ENCODE measurements at regions not wholly inside any gene's neighbourhood (a gene's known extent, or its start where the extent isn't known, plus 50 kb on each side); places are given as distances from the start of the nearest gene placed in this dataset.
"Not testable (repeated sequence)": the region's sequence is repeated elsewhere in the genome, so short reads cannot be mapped to it uniquely, and the experiment has no call there.

GRCh38 chr9:3660936-3661335 lies 135.1 kb upstream of the RFX3 start:
- no peak for DNase-seq (ENCODE audit: low read depth in 4 of 4, low spot score in 2 of 4)

- no peak for DNase-seq (ENCODE audit: low read depth in 4 of 4, low spot score in 2 of 4)
These were observed 133.8 kb upstream of the RFX3 start for GRCh38 chr9:3659647-3660046.

- DNase-seq (ENCODE audit: low read depth in 4 of 4, low spot score in 2 of 4), result no peak
These were observed 133.2 kb upstream of the RFX3 start for GRCh38 chr9:3658964-3659363.

- no peak for DNase-seq (ENCODE audit: low read depth in 4 of 4, low spot score in 2 of 4)
These were observed 130.4 kb upstream of the RFX3 start for GRCh38 chr9:3656224-3656623.

- DNase-seq (ENCODE audit: low read depth in 4 of 4, low spot score in 2 of 4), result no peak
These were observed 125.3 kb upstream of the RFX3 start for GRCh38 chr9:3650994-3651622.

- no peak for DNase-seq (ENCODE audit: low read depth in 4 of 4, low spot score in 2 of 4)
These were observed 123.0 kb upstream of the RFX3 start for GRCh38 chr9:3648722-3649246.

- DNase-seq (ENCODE audit: low read depth in 4 of 4, low spot score in 2 of 4), result no peak
These were observed 122.5 kb upstream of the RFX3 start for GRCh38 chr9:3648266-3648665.

- no peak for DNase-seq (ENCODE audit: low read depth in 4 of 4, low spot score in 2 of 4)
These were observed 121.9 kb upstream of the RFX3 start for GRCh38 chr9:3647652-3648051.

- no peak for DNase-seq (ENCODE audit: low read depth in 4 of 4, low spot score in 2 of 4)
These were observed 120.4 kb upstream of the RFX3 start for GRCh38 chr9:3646226-3646625.

GRCh38 chr9:3642075-3642474 lies 116.3 kb upstream of the RFX3 start:
- not testable (repeated sequence) for DNase-seq (ENCODE audit: low read depth in 4 of 4, low spot score in 2 of 4)

GRCh38 chr9:3629495-3629894 lies 103.7 kb upstream of the RFX3 start:
- DNase-seq (ENCODE audit: low read depth in 4 of 4, low spot score in 2 of 4), result no peak

- DNase-seq (ENCODE audit: low read depth in 4 of 4, low spot score in 2 of 4), result no peak
These were observed 102.4 kb upstream of the RFX3 start for GRCh38 chr9:3628239-3628638.

GRCh38 chr9:3608011-3608410 lies 82.2 kb upstream of the RFX3 start:
- no peak for DNase-seq (ENCODE audit: low read depth in 4 of 4, low spot score in 2 of 4)

GRCh38 chr9:3600672-3601071 lies 74.9 kb upstream of the RFX3 start:
- no peak for DNase-seq (ENCODE audit: low read depth in 4 of 4, low spot score in 2 of 4)

- DNase-seq (ENCODE audit: low read depth in 4 of 4, low spot score in 2 of 4), result no peak
These were observed 72.0 kb upstream of the RFX3 start for GRCh38 chr9:3597792-3598191.

- no peak for DNase-seq (ENCODE audit: low read depth in 4 of 4, low spot score in 2 of 4)
These were observed 60.3 kb upstream of the RFX3 start for GRCh38 chr9:3586066-3586465.

- DNase-seq (ENCODE audit: low read depth in 4 of 4, low spot score in 2 of 4), result no peak
These were observed 59.8 kb upstream of the RFX3 start for GRCh38 chr9:3585606-3586005.

- no peak for DNase-seq (ENCODE audit: low read depth in 4 of 4, low spot score in 2 of 4)
These were observed 53.0 kb upstream of the RFX3 start for GRCh38 chr9:3578786-3579185.

GRCh38 chr9:3576328-3576727 lies 50.5 kb upstream of the RFX3 start:
- DNase-seq (ENCODE audit: low read depth in 4 of 4, low spot score in 2 of 4), result no peak

- no peak for DNase-seq (ENCODE audit: low read depth in 4 of 4, low spot score in 2 of 4)
These were observed 50.0 kb upstream of the RFX3 start for GRCh38 chr9:3575821-3576220.
